HG02571 (cell line): ENCODE measurements at regions not wholly inside any gene's neighbourhood (a gene's known extent, or its start where the extent isn't known, plus 50 kb on each side); places are given as distances from the start of the nearest gene placed in this dataset.

Source experiments
- ATAC-seq: cut with Tn5 transposase; IDR thresholded peaks from one replicate; pipeline ENCODE4 v1.9.1; 2021; ENCODE audit warnings: mild to moderate bottlenecking, moderate library complexity; ENCODE audit not compliant: unreplicated experiment

GRCh38 chr11:10641912-10642697, 51.5 kb downstream of the IRAG1 start:
- no peak for ATAC-seq

- peak; percentile 75 for ATAC-seq
These were observed 52.2 kb downstream of the IRAG1 start for GRCh38 chr11:10641177-10641911.

- ATAC-seq: no peak
These were observed 53.2 kb downstream of the IRAG1 start for GRCh38 chr11:10640308-10640707.

GRCh38 chr11:10639350-10639749, 54.2 kb downstream of the IRAG1 start:
- ATAC-seq: no peak

- no peak for ATAC-seq
These were observed 55.1 kb downstream of the IRAG1 start for GRCh38 chr11:10638316-10638925.

GRCh38 chr11:10637731-10638151, 55.8 kb downstream of the IRAG1 start:
- no peak for ATAC-seq

- no peak for ATAC-seq
These were observed 59.1 kb downstream of the IRAG1 start for GRCh38 chr11:10634407-10634806.

- ATAC-seq: no peak
These were observed 60.3 kb downstream of the IRAG1 start for GRCh38 chr11:10633261-10633660.

GRCh38 chr11:10632483-10632882, 61.1 kb downstream of the IRAG1 start:
- no peak for ATAC-seq

GRCh38 chr11:10631761-10632160, 61.8 kb downstream of the IRAG1 start:
- ATAC-seq: no peak

- ATAC-seq: no peak
These were observed 61.0 kb upstream of the LYVE1 start for GRCh38 chr11:10629411-10630002.

GRCh38 chr11:10628508-10629236, 60.2 kb upstream of the LYVE1 start:
- ATAC-seq: no peak

GRCh38 chr11:10627816-10628215, 59.4 kb upstream of the LYVE1 start:
- no peak for ATAC-seq

GRCh38 chr11:10627291-10627690, 58.8 kb upstream of the LYVE1 start:
- no peak for ATAC-seq

GRCh38 chr11:10625982-10626311, 57.5 kb upstream of the LYVE1 start:
- ATAC-seq: no peak

- no peak for ATAC-seq
These were observed 57.0 kb upstream of the LYVE1 start for GRCh38 chr11:10625281-10625981.

GRCh38 chr11:10623797-10624761, 55.6 kb upstream of the LYVE1 start:
- ATAC-seq: no peak

GRCh38 chr11:10622957-10623791, 54.7 kb upstream of the LYVE1 start:
- no peak for ATAC-seq
